ENCODE measurements at regions not wholly inside any gene's neighbourhood (a gene's known extent, or its start where the extent isn't known, plus 50 kb on each side); places are given as distances from the start of the nearest gene placed in this dataset.
A peak's percentile ranks its signal among the peaks of the same experiment; 100 is the strongest.

DNA sequence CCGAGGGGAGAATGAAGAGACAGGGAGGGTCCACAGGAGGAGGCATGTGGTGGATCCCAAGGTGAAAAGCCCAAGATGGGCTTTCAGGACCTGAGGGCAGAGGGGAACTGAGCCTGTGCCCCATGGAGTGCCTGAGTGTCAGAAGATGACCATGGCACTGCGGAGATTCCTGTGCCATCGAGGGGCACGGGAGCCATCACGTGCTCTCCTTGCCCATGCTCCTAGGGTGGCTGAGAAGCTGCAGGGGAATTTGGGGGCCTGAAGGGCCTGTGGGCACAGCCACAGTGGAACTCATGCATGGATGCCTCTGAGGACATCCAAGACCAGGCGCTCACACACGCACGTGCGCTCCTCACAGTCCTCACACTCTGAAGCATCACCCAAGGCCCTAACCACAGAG lies 56.1 kb upstream of the GLI2 start:
- peaks cover 0 to 41% (median 9%) of the 10 kb centered on the region in 9 donors for H3K27me3 ChIP-seq
- ATAC-seq, result no peak
- H3K9me3 ChIP-seq, result peaks cover 0 to 2% (median 0%) of the 10 kb centered on the region in 12 donors

DNA sequence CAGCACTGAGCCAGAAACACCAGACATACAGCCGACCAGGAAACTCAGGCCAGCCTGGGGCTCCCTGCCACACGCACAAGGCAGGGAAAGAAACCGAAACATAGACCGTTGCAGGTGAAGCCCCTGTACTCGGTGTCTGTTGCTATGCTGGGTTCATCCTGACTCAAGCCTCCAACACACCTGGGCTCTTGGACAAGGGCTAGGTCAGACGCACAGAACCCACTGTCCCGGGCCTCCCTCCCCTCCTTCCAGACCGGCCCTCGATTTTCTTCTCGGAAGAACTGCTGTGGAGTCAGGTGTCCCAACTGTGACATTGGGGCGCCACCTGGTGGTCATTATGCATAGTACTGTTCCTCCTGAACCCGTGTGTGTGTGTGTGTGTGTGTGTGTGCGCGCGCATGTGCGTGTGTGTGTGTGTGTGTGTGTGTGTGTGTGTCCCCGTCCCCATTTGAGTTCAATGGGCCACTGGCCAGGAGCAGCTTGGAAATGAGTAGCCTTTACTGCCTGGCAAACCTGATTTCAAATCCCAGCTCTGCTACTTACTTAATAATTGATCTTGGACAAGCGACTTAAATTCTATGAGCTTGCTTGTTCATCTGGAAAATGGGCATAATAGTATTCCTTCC lies 55.4 kb upstream of the GLI2 start:
- TF ChIP-seq, protein P1, sequence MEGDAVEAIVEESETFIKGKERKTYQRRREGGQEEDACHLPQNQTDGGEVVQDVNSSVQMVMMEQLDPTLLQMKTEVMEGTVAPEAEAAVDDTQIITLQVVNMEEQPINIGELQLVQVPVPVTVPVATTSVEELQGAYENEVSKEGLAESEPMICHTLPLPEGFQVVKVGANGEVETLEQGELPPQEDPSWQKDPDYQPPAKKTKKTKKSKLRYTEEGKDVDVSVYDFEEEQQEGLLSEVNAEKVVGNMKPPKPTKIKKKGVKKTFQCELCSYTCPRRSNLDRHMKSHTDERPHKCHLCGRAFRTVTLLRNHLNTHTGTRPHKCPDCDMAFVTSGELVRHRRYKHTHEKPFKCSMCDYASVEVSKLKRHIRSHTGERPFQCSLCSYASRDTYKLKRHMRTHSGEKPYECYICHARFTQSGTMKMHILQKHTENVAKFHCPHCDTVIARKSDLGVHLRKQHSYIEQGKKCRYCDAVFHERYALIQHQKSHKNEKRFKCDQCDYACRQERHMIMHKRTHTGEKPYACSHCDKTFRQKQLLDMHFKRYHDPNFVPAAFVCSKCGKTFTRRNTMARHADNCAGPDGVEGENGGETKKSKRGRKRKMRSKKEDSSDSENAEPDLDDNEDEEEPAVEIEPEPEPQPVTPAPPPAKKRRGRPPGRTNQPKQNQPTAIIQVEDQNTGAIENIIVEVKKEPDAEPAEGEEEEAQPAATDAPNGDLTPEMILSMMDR (IDR thresholded peaks at IDR 0.05), result peak; percentile 32 to 62 (median 49)
- TF ChIP-seq POLR2A (IDR thresholded peaks at IDR 0.05), result no peak
- Histone ChIP-seq H3K36me3 (no peaks in the 10 kb centered on the region), H3K27ac (no peak overlapping the region), H3K4me3 (no peak overlapping the region), H3K4me1 (peaks cover 0 to 5% (median 0%) of the 10 kb centered on the region in 12 donors), H3K27me3 (peaks cover 0 to 39% (median 9%) of the 10 kb centered on the region in 9 donors), H3K9me3 (peaks cover 0 to 2% (median 0%) of the 10 kb centered on the region in 12 donors)
- intact Hi-C loops (cut with DNase I), result loop anchor here in 6 of 10 donors (1.0 to 10.0 kb wide), 7 partner anchors 335 to 573 kb away; no protein-coding TSS in a partner anchor
- peak; percentile 49 to 89 (median 78) for ATAC-seq
- WGBS, 4 donors, result 22 to 50% (median 32%) methylated on average over 7 to 15 of the region's 18 CpGs
- DNase-seq, result peak; percentile 76 to 89 (median 79)

More for the DNA sequence above, 56.1 kb upstream of the GLI2 start:
- intact Hi-C loops (cut with DNase I), result loop anchor here in 8 of 10 donors (1.0 to 10.0 kb wide), 12 partner anchors 85 to 337 kb away; no protein-coding TSS in a partner anchor
- WGBS, 4 donors, result 86 to 96% (median 93%) methylated on average over 5 to 9 of the region's 9 CpGs
- H3K36me3 ChIP-seq, result no peaks in the 10 kb centered on the region
- H3K27ac ChIP-seq, result no peak overlapping the region
- H3K4me1 ChIP-seq, result peaks cover 0 to 5% (median 0%) of the 10 kb centered on the region in 12 donors
- TF ChIP-seq POLR2A (IDR thresholded peaks at IDR 0.05), result no peak
- TF ChIP-seq, protein P1 (IDR thresholded peaks at IDR 0.05), result no peak
- no peak for DNase-seq
- H3K4me3 ChIP-seq, result no peak overlapping the region

DNA sequence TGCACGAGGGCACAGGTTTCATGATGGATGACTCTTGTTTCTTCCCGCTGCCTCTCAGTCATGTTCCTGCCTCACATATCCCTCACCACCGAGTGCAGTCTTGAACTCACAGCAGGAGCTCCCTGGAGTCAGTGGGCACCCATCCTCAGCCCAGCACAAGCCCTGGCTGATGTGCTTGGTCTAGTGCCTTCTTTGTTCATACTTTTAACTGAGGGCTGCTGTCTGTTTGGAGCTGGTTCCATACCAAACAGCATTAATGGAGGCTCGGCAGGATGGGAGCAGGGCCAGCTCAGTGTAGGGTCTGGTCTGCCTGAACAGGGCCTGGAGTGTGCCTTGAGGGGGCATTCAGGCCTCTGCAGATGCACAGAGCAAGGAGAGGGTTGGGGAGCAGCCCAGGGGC lies 54.5 kb upstream of the GLI2 start:
- peaks cover 0 to 29% (median 8%) of the 10 kb centered on the region in 9 donors for H3K27me3 ChIP-seq
- H3K4me1 ChIP-seq, result peaks cover 0 to 5% (median 0%) of the 10 kb centered on the region in 12 donors
- H3K27ac ChIP-seq, result no peak overlapping the region
- no peaks in the 10 kb centered on the region for H3K9me3 ChIP-seq
- intact Hi-C loops (cut with DNase I), result loop anchor here in 5 of 10 donors (2.0 to 10.0 kb wide), 5 partner anchors 336 to 574 kb away; no protein-coding TSS in a partner anchor
- WGBS, 4 donors, result 58 to 63% (median 61%) methylated on average over 4 of the region's 4 CpGs
- no peaks in the 10 kb centered on the region for H3K36me3 ChIP-seq
- TF ChIP-seq, protein P1 (IDR thresholded peaks at IDR 0.05), result no peak
- TF ChIP-seq POLR2A (IDR thresholded peaks at IDR 0.05), result no peak
- no peak for ATAC-seq
- no peak for DNase-seq
- no peak overlapping the region for H3K4me3 ChIP-seq

DNA sequence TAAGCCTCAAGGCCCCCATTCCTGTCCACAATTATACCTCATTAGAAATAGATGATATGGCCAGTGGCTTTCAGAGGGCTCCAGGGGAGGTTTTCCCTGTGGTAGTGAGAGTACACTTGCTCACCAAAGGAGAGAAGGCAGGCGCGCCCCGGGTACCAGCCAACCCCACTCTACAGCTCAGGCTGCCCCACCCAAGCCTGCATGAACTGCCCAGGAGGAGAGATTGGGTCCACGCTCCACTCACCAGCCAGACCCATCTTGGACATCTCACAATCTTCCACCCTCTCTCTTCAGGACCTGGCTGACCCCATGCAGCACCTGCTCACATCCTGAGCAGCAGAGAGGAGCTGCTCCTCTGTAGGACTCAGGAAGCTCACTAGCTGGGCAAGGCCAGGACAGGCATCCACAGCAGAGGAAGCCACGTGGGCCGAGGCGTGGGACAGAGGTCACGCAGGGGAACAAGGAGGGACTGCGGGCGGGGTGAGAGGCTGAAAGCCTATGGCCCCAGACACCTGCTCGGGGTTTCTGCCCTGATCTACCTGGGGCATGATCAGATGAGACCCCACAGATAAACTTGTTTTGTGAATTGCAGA lies 53.9 kb upstream of the GLI2 start:
- peaks cover 0 to 24% (median 6%) of the 10 kb centered on the region in 9 donors for H3K27me3 ChIP-seq
- DNase-seq, result no peak
- 88 to 91% (median 90%) methylated on average over 10 to 11 of the region's 11 CpGs for WGBS, 4 donors
- no peak overlapping the region for H3K27ac ChIP-seq
- H3K36me3 ChIP-seq, result no peaks in the 10 kb centered on the region
- no peak for ATAC-seq
- TF ChIP-seq POLR2A (IDR thresholded peaks at IDR 0.05), result no peak
- TF ChIP-seq, protein P1 (IDR thresholded peaks at IDR 0.05), result no peak
- no peak overlapping the region for H3K4me3 ChIP-seq
- H3K9me3 ChIP-seq, result no peaks in the 10 kb centered on the region
- H3K4me1 ChIP-seq, result peaks cover 0 to 5% (median 0%) of the 10 kb centered on the region in 12 donors
- intact Hi-C loops (cut with DNase I), result loop anchor here in 5 of 10 donors (2.0 to 10.0 kb wide), 5 partner anchors 337 to 574 kb away; no protein-coding TSS in a partner anchor

Data from heart left ventricle (tissue), 16 donors.